ENCODE measurements at regions not wholly inside any gene's neighbourhood (a gene's known extent, or its start where the extent isn't known, plus 50 kb on each side); places are given as distances from the start of the nearest gene placed in this dataset.

- TF ChIP-seq POLR2AphosphoS5 (IDR thresholded peaks at IDR 0.05) = no peak
- no peak for TF ChIP-seq CTCF (IDR thresholded peaks at IDR 0.05 in 8 of 11, conservative IDR thresholded peaks at IDR 0.05 in 3 of 11)
Observed at GRCh38 chr1:30633294-30633693, 90.1 kb downstream of the MATN1 start.

Measured in spleen (tissue), 7 donors.